Neural progenitor cell (in vitro differentiated cells): ENCODE measurements at regions not wholly inside any gene's neighbourhood (a gene's known extent, or its start where the extent isn't known, plus 50 kb on each side); places are given as distances from the start of the nearest gene placed in this dataset.

Experiments used
- DNase-seq: peaks from one replicate; pipeline ENCODE4 v3.0.0-alpha.2; 2016; ENCODE audit warnings: low spot score
- H2AFZ ChIP-seq: fragments of 200-600 bp; sonication (generic); replicated peaks from 2 replicates; pipeline ENCODE4 v1.6.1; 2016; ENCODE audit warnings: antibody characterized with exemption
- H3F3A ChIP-seq: fragments of 200-600 bp; sonication (generic); 2 replicates; pipeline ENCODE4 v1.6.1; 2016; ENCODE audit warnings: antibody characterized with exemption, low read depth
- H3K27ac ChIP-seq: fragments of 200-600 bp; sonication (generic); 2 replicates; pipeline ENCODE4 v1.5.1; 2016; ENCODE audit warnings: mild to moderate bottlenecking
- H3K27me3 ChIP-seq: fragments of 200-600 bp; sonication (generic); 2 replicates; pipeline ENCODE4 v1.6.1; 2016; ENCODE audit warnings: mild to moderate bottlenecking, moderate library complexity
- H3K36me3 ChIP-seq: fragments of 200-600 bp; sonication (generic); 2 replicates; pipeline ENCODE4 v1.5.1; 2016
- H3K4me1 ChIP-seq: fragments of 200-600 bp; sonication (generic); 2 replicates; pipeline ENCODE4 v1.6.1; 2016; ENCODE audit warnings: mixed run types
- H3K4me2 ChIP-seq: fragments of 200-600 bp; sonication (generic); 2 replicates; pipeline ENCODE4 v1.6.1; 2016
- H3K4me3 ChIP-seq: fragments of 200-600 bp; sonication (generic); 2 replicates; pipeline ENCODE4 v1.5.1; 2016
- H3K79me2 ChIP-seq: fragments of 200-600 bp; sonication (generic); 2 replicates; pipeline ENCODE4 v1.6.1; 2016; ENCODE audit warnings: low read depth
- H3K9ac ChIP-seq: fragments of 200-600 bp; sonication (generic); 2 replicates; pipeline ENCODE4 v1.6.1; 2016
- H3K9me3 ChIP-seq: fragments of 200-600 bp; sonication (generic); 2 replicates; pipeline ENCODE4 v1.5.1; 2016; ENCODE audit warnings: low read depth
- H4K20me1 ChIP-seq: fragments of 200-600 bp; sonication (generic); 2 replicates; pipeline ENCODE4 v1.6.1; 2016; ENCODE audit warnings: low read depth
- H3K27ac Mint-ChIP-seq: 3 replicates; pipeline ENCODE4 v1.8.0; 2021; ENCODE audit warnings: mixed read lengths
- H3K27me3 Mint-ChIP-seq: 2 replicates; pipeline ENCODE4 v1.8.0; 2022; ENCODE audit warnings: low read depth, mild to moderate bottlenecking, inconsistent platforms, moderate library complexity, mixed read lengths; ENCODE audit not compliant: insufficient read depth
- H3K36me3 Mint-ChIP-seq: 3 replicates; pipeline ENCODE4 v1.8.0; 2021; ENCODE audit warnings: mixed read lengths
- H3K4me1 Mint-ChIP-seq: 3 replicates; pipeline ENCODE4 v1.8.0; 2021; ENCODE audit warnings: mixed read lengths
- H3K4me3 Mint-ChIP-seq: 3 replicates; pipeline ENCODE4 v1.8.0; 2021; ENCODE audit warnings: mild to moderate bottlenecking, moderate library complexity, mixed read lengths
- H3K9me3 Mint-ChIP-seq: 3 replicates; pipeline ENCODE4 v1.8.0; 2020; ENCODE audit warnings: mixed read lengths
- EZH2 ChIP-seq: fragments of 200-600 bp; sonication (generic); IDR thresholded peaks from 2 replicates; pipeline ENCODE4 v1.6.1; 2017; ENCODE audit warnings: antibody characterized with exemption, mild to moderate bottlenecking, moderate library complexity
- EZH2phosphoT487 ChIP-seq: fragments of 200-600 bp; sonication (generic); IDR thresholded peaks from 2 replicates; pipeline ENCODE4 v1.6.1; 2017; ENCODE audit warnings: antibody characterized with exemption
- TF ChIP-seq, protein P1 (sequence below): fragments of 200-600 bp; sonication (generic); IDR thresholded peaks from 2 replicates; pipeline ENCODE4 v1.5.1; 2017; ENCODE audit warnings: antibody characterized with exemption, mild to moderate bottlenecking

GRCh38 chr3:101950985-101951733, 101.8 kb downstream of the NFKBIZ start:
- Mint-ChIP-seq H3K27ac (no peak overlapping the region), H3K4me3 (no peak overlapping the region), H3K9me3 (no peaks in the 10 kb centered on the region), H3K27me3 (peaks cover 4% of the 10 kb centered on the region), H3K36me3 (no peaks in the 10 kb centered on the region), H3K4me1 (no peaks in the 10 kb centered on the region)
- H3K9me3 ChIP-seq: no peaks in the 10 kb centered on the region
- H3K36me3 ChIP-seq: no peaks in the 10 kb centered on the region
- H3K79me2 ChIP-seq: no peaks in the 10 kb centered on the region
- no peak overlapping the region for H3K27ac ChIP-seq
- DNase-seq: no peak
- H4K20me1 ChIP-seq: no peaks in the 10 kb centered on the region
- H3K9ac ChIP-seq: no peak overlapping the region
- TF ChIP-seq EZH2phosphoT487 (no peak), EZH2 (no peak)
- TF ChIP-seq, protein P1, sequence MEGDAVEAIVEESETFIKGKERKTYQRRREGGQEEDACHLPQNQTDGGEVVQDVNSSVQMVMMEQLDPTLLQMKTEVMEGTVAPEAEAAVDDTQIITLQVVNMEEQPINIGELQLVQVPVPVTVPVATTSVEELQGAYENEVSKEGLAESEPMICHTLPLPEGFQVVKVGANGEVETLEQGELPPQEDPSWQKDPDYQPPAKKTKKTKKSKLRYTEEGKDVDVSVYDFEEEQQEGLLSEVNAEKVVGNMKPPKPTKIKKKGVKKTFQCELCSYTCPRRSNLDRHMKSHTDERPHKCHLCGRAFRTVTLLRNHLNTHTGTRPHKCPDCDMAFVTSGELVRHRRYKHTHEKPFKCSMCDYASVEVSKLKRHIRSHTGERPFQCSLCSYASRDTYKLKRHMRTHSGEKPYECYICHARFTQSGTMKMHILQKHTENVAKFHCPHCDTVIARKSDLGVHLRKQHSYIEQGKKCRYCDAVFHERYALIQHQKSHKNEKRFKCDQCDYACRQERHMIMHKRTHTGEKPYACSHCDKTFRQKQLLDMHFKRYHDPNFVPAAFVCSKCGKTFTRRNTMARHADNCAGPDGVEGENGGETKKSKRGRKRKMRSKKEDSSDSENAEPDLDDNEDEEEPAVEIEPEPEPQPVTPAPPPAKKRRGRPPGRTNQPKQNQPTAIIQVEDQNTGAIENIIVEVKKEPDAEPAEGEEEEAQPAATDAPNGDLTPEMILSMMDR: no peak
- no peak overlapping the region for H3K4me3 ChIP-seq
- no peaks in the 10 kb centered on the region for H3K27me3 ChIP-seq
- H3K4me1 ChIP-seq: no peaks in the 10 kb centered on the region
- H3F3A ChIP-seq: no peaks in the 10 kb centered on the region
- no peak overlapping the region for H3K4me2 ChIP-seq
- no peak overlapping the region for H2AFZ ChIP-seq

DNA sequence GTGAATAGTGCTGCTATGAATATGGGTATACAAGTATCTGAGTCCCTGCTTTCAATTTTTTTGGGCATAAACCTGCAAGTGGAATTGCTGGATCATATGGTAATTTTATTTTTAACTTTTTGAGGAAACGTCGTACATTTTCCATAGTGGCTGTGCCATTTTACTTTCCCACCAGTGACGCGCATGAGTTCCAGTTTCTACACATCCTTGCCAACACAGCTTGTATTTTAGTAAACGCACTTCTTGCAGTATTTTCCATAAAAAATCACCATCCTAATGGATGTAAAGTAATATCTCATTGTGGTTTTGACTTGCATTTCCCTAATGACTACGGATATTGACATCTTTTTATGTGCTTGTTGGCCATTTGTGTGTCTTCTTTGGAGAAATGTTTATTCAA, 105.0 kb downstream of the NFKBIZ start:
- Histone ChIP-seq H3F3A (no peaks in the 10 kb centered on the region), H3K9ac (no peak overlapping the region), H3K27ac (no peak overlapping the region), H3K4me1 (no peaks in the 10 kb centered on the region), H3K9me3 (no peaks in the 10 kb centered on the region), H3K4me3 (no peak overlapping the region), H3K27me3 (no peaks in the 10 kb centered on the region), H2AFZ (no peak overlapping the region), H3K79me2 (no peaks in the 10 kb centered on the region), H3K4me2 (no peak overlapping the region), H4K20me1 (no peaks in the 10 kb centered on the region), H3K36me3 (no peaks in the 10 kb centered on the region)
- Mint-ChIP-seq H3K9me3 (no peaks in the 10 kb centered on the region), H3K36me3 (no peaks in the 10 kb centered on the region), H3K4me3 (no peak overlapping the region), H3K4me1 (no peaks in the 10 kb centered on the region), H3K27me3 (no peaks in the 10 kb centered on the region), H3K27ac (no peak overlapping the region)
- no peak for DNase-seq
- TF ChIP-seq, protein P1: no peak
- TF ChIP-seq EZH2phosphoT487: no peak
- no peak for TF ChIP-seq EZH2

- Histone ChIP-seq H2AFZ (no peak overlapping the region), H4K20me1 (no peaks in the 10 kb centered on the region), H3K4me1 (no peaks in the 10 kb centered on the region), H3K36me3 (no peaks in the 10 kb centered on the region), H3K4me2 (no peak overlapping the region), H3K4me3 (no peak overlapping the region), H3K27me3 (no peaks in the 10 kb centered on the region), H3K9ac (no peak overlapping the region), H3K79me2 (no peaks in the 10 kb centered on the region), H3K27ac (no peak overlapping the region), H3K9me3 (no peaks in the 10 kb centered on the region), H3F3A (no peaks in the 10 kb centered on the region)
- no peak overlapping the region for H3K4me3 Mint-ChIP-seq
- no peaks in the 10 kb centered on the region for H3K4me1 Mint-ChIP-seq
- no peak for DNase-seq
- H3K36me3 Mint-ChIP-seq: no peaks in the 10 kb centered on the region
- H3K27ac Mint-ChIP-seq: no peak overlapping the region
- H3K27me3 Mint-ChIP-seq: no peaks in the 10 kb centered on the region
- no peaks in the 10 kb centered on the region for H3K9me3 Mint-ChIP-seq
- TF ChIP-seq EZH2 (no peak), EZH2phosphoT487 (no peak)
- TF ChIP-seq, protein P1: no peak
Observed at GRCh38 chr3:101954936-101955335, 105.6 kb downstream of the NFKBIZ start.
